ENCODE measurements at regions not wholly inside any gene's neighbourhood (a gene's known extent, or its start where the extent isn't known, plus 50 kb on each side); places are given as distances from the start of the nearest gene placed in this dataset.

GRCh38 chr18:3360211-3360610 is 89.8 kb upstream of the TGIF1 start:
- TF ChIP-seq CTCF (IDR thresholded peaks at IDR 0.05; ENCODE audit: low read depth, low read length) (no peak), POLR2A (IDR thresholded peaks at IDR 0.05; ENCODE audit: extremely low read depth, insufficient read length) (no peak), MAX (IDR thresholded peaks at IDR 0.05; ENCODE audit: low read depth, low read length) (no peak), MYC (IDR thresholded peaks at IDR 0.05; ENCODE audit: low read depth, low read length) (no peak)

Measured in NB4 (cell line).